GM19324 (cell line): ENCODE measurements at regions not wholly inside any gene's neighbourhood (a gene's known extent, or its start where the extent isn't known, plus 50 kb on each side); places are given as distances from the start of the nearest gene placed in this dataset.

ENCODE experiments used
- ATAC-seq: cut with Tn5 transposase; IDR thresholded peaks from one replicate; pipeline ENCODE4 v1.9.1; 2021; ENCODE audit warnings: mild to moderate bottlenecking, moderate library complexity; ENCODE audit not compliant: unreplicated experiment, low FRiP score

DNA sequence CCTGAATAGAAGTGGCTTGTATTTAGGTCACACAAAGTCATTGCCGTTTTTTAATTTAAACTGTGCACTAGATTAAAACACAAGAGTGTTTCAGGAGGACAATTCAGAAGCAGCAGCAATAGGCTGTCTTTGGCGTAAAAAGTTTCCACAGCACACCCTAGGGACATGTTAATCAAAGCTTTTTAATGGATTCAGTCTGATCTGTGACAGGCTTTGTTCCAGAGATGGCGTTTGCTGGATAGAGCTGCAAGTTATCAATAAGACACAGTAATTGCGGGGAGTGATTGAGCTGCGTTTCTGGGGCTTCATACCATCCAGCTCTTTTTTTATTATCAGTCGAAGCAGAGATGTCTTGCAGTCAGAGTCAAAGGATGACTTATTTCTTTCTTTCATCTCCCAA is 300.3 kb downstream of the ZNF608 start:
- ATAC-seq = no peak

DNA sequence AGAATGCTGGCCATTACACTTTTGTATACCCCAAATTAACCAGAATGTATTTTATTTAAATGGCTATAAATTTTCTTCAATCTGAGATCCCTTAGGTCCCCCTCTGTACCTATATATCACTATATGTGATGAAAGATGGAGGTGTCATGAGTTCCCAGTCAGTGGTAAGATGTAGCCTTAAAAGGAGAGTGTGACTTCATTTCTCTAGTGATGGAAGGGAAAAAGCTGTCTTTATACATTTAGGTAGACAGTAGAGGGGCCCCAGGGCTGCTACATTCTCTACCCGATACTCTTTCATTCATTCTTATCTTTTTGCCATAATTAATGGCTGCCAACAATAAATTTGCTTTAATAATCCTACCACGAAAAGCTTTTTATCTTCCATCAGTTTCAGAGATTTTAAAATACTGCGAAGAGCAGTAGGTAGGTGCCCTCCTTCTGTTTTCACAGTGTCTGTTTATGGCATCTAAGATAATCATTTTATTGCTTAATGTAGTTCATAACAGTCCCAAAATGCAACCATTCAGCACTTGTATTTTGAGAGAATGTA is 301.3 kb downstream of the ZNF608 start:
- ATAC-seq = no peak

DNA sequence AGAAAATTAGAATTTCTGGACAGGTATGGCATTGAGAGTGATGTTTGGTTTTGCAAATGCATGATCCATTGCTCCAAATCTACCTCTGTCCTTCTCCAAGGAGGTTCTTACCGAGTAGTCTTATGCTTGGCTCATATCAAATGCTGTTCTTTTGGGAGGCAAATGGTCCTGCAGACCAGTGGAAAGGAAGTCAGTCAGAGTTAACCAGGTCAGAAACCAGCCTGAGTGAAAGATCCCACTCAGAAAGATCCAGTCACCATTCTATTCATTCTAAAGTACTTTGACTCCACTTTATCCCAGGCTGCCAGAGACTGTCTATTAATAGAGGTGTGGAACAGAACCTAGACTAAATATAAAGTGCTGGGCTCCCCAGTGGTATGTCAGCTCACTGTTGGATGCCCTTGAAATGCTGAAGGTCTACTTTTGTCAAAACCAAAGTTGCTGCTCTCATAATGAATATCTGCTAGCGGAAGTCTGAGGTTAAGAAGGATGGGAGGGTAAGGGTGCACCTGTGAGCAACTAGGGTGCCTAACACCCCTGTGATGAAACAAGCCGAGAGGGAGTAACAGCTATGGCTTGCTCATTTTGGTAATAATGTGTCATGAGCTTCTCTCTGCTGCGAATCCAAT is 302.2 kb downstream of the ZNF608 start:
- peak; percentile 99 for ATAC-seq

DNA sequence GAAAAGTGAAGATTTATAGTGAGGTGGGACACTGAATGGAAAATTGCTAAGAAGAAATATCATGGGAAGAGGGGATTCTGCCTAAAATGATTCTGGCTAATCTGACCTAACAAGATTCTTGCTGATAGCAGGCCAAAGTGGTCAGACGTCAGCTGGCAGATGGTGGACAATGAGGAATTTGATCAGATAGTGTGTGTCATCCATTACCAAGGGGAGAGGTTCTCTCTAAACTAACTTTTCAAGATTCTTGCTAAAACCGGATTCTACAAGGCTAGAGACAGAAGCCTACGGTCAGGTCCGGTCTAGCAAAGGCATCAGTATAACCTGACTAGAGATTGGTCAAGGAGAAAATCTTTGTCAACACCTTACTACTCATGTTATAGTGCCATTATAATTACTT is 306.0 kb downstream of the ZNF608 start:
- no peak for ATAC-seq

DNA sequence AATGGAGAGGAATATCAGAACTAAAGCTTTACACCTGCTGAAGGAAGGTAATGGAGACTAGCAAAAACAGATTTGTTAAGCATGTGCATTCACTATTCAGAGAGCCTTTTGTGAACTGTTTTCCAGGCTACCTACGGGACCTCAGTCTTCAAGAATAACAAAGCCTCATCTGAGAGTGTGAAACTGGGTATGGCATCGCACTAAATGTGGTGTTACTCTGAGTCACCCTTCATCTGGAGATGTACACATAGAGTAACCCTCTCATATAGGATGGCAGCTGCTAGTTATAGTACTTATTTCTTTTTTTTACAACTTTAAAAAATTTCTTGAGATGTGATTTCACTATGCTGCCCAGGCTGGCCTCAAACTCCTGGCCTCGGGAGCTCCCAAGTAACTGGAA is 306.8 kb downstream of the ZNF608 start:
- no peak for ATAC-seq

DNA sequence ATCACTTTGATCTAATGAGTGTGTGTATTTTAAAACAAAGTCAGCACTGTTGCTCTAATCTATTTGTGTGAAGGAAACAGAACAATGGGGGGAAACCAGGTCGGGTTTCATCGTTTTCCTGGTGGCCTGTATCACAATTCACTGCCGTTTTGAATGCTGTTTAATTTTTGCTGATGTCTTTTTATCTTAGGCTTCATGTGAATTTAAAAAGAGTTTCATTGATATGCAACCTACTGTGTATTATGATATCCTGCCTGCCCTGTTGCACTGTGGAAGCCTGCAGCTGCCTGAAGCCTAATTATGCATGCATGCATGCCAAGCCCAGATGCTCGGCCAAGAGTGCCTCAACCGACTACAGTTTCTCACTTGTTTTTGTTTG is 307.5 kb downstream of the ZNF608 start:
- no peak for ATAC-seq

DNA sequence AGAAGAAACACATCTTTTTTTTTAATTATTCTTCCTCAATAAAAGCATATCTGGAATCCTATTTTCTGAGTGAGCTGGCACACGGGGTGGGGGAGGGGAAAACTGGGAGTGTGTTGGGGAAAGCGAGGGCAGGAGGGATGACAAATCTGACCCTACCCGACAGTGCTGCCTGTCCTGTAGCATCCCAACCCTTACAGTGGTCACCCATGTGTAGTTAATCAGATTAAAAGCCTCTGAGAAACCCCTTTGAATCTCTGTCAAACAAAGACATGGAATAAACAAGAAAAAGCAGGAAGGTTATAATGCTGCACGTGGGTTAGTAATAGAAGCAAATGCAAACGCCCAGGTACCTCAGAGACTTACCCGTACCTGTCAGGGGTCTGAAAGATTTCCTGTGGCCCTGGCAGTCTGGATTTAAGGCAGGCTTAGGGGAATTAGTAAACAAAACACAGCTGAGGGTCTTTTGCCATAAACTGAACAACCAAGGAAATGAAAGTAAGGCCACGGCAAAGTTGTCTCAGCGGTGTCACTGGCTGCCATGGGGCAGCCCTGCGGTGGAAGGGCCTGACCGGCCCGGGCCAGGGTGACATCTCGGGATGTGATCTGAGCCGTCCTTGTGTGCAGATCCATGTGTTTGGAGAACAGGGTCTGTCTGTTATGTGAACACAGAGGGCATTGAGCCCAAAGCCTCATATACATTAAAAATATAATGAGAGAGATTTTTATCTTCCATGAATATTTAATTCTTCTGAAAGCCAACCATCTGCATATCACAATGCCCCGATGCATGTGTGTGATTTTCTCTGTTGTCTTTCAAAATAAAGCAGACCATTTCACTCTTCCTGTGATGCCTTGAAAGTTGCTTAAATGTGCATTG is 308.2 kb downstream of the ZNF608 start:
- ATAC-seq = no peak

DNA sequence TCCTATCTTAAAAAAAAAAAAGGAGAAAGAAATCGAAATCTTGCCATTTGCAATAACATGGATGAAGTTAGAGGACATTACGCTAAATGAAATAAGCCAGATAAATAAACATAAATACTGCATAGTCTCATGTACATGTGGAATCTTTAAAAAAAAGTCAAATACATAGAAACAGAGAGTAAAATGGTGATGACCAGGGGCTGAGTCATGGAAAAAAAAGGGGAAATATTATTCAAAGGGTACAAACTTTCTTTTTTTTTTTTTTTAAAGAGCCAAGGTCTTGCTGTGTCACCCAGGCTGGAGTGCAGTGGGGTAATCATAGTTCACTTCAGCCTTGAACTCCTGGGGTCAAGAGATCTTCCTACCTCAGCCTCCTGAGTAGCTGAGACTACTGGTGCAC is 310.1 kb downstream of the ZNF608 start:
- ATAC-seq = no peak

DNA sequence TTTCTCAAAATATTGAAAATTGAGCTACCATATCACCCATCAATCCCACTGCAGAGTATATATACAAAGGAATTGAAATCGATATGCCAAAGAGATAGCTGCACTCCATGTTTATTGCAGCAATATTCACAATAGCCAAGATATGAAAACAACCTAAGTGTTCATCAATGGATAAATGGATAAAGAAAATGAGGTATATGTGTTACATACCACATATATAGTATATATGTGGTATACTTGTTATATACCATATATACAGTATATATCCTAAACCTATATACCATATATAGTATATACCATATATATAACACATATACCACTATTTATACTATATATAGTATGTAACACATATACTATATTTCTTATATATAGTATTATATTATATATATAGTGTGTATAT is 313.3 kb downstream of the ZNF608 start:
- no peak for ATAC-seq

DNA sequence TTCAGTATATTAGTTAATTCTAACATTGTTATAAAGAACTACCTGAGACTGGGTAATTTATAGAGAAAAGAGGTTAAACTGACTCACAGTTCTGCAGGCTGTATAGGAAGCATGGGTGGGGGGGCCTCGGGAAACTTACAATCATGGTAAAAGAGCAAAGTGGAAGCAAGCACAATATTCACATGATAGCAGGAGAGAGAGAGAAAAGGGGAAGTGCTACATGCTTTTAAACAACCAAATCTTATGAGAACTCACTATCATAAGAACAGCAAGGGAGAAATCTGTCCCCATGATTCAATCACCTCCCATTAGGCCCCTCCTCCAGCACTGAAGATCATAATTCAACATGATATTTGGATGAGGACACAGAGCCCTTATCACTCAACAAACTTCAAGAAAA is 324.9 kb downstream of the ZNF608 start:
- ATAC-seq = no peak

DNA sequence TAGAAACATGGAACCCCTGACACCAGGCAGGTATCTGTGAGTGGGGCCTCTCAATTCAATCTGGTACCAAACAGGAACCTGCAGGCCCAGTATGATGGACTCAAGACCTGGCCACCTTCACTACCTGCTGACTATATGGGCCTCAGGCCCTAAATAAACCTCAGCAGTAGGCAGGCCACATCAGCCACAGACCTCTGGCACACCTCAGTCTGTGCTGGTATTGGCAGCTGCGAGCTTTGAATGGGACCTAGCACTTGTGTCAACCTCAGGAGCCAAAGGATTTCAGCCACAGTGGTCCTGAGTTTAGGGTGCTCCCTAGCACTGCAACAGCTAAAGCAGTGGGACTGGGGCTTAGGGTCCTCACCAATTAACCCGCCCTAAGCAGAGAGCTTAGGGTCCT is 325.5 kb downstream of the ZNF608 start:
- ATAC-seq = no peak

DNA sequence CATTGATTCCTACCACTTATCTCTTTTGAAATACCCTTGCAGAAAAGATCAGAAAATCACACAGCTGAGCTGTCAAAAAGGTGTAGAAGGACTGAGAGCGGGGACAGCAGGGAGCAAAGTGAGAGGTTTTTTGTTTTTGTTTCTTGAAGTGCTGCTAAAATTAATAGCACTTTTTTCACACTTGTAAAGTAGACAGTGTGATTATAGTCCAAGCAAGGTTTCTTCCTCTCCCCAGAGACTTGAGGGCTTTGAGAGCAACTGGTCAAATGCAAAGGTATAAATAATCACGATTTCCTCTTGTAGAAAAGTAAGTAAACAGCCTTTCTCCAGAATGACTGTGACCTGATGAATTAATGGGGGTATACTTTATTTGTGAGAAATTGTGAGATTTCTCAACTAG is 326.9 kb downstream of the ZNF608 start:
- ATAC-seq = peak; percentile 67

DNA sequence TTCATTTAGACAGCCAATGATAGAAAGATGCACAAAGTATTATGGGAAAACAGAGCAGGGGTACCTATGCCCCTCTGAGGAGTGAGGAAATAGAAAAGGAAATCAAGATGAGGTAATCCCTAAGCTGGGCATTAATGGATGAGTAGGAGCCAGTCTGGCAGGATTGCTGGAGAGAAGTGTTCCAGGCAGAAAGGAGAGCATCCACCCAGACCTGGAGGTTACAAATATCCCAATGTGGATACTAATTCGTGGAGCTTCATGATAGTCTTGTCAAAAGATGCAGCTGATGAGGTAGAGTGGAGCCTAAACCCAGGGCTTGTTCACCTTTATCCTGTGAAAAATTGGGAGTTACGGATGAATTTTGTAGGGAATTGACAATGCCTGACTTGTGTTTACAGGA is 328.0 kb downstream of the ZNF608 start:
- no peak for ATAC-seq

DNA sequence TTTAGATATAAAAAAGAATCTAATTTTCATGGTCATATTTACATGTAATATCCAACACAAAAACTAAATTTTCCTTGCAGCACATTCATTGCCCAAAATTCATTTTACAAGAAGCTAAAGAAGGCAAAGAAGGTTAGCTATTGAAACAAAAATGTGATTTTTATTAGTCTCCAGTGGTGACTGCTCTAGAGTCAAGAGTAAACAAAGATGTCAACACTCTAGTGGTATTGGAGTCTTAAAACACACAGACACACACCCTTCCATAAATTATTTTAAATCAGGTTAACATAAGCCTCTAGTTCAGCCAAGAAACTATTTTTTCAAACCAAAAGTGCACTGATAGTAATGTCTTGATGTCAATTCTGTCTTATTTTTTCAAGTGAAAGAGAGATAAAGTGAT is 329.2 kb downstream of the ZNF608 start:
- ATAC-seq = no peak

DNA sequence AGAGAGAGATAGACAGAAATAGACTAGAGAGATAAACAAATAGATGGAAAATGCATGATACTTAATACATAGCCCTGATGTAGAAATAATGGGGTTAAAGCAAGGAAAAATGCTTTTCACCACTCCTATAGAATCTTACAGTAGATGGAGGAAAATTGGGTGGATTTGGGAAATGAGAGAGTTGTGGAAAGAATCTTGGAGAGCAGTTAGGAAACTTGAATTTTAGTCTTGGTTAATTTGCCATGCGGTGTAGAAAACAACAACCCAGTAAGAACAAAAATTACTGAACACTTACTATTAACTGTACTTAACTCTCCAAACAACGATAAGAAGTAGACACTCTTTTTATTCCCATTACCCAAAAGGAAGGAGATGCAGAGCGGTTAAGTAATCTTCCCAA is 329.8 kb downstream of the ZNF608 start:
- ATAC-seq = no peak

DNA sequence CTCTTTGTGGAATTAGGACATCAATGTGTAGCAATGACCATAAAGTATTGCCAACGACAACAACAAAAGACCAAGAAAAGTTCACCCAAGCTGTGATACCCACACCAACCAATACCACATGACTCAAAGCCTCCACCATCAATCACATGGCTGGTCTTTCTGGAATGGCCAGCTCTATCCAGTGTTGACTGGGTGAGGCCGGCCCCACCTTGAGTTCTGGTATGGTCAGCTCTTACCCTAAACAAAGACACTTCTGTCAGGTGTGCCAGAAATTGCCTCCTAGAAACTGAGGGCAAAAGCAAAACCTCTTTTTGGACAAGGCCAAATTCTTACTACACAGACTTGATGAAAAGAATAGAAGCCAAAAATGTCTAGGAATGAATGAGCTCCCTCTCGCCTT is 331.5 kb downstream of the ZNF608 start:
- ATAC-seq = no peak

DNA sequence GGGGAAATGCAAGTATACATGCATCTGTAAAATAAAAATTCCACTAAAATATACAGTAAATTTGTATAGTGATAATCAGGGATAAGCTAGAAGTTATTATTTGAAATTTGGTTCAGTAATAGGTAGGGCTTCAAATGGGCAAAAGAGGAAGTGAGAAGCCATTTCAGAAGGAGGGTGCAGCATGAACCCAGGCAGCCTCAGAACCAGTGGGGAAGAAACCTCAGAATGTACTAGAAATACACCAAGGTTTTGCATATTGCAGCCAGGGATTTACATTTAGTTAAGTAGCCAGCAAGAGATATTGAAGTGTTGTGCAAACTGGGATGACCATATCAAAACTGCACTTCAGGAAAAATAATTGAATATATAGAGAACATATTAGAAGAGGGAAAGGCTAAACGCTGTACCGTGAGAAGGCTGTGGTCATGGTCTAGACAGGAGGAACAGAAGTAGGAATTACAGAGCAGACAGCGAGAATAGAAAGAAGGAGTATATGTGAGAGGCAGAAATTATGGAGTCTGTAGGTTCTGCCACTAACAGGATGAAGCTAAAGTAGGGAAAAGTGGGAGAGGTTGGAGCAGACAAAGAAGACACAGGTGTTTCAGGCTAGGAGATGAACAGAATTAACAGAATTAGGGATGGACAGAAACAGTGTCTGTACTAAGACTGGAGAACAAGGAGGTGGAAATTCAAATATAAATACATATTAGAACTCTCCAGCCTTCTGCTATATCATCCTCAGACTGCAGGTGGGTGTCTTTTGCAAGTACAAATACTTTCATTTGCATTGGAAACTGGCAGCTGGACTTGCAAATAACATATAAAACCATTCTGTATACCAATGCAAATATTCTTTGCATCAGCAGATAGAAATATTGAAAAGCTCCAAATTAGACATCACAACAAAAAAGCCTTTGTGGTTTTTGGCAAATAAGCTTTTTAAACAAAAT is 335.6 kb downstream of the ZNF608 start:
- peak; percentile 86 for ATAC-seq

DNA sequence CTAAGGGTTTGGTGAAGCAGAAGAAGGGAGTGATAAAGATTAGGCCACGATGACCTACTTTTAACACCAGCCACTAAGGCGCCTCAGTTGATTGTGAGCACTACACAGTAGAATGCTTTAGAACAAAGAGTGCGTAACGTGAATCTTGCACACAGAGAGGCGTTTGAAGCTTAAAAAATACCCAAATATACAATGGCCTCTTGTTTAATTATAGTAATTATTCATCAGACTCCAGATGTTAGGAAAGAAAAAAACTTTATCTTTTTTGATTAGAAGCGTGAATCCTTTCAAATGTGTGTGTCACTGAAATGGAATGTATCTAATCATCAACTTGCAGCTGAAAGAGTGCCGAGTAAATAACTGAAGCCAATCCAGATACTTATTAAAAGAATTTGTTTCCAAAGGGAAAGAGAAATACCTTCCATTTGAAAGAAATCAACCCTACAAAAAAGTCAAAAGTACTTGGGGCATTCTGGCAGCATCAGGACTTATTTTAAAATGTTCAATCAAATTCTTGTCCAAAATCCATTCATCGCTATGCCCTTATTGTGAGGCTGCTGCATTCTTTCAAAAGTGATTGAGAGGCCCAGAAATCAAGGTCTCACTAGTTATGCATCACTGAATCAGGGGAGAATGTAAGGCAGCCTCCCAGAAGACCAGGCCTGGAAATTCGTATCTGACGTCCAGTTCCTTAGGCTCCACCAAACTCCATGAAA is 337.5 kb downstream of the ZNF608 start:
- ATAC-seq = no peak

DNA sequence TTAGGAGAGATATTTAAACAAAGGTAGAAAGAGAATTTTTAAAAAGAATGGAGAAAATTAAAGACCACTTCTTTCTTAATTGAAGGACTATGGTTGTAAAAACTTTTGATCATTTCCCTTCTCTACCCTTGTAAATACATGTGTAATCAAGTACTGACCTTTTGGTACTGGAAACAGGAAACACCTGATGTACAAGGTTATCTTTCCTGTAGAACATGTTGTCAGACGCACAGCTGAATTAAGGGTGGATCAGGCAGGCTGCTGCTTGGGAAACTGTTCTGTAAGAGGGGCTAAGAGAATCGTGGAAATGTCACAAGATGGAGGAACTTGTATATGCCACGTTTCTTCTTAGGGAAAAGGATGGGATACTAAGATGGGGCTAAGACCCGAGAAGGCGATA is 341.6 kb downstream of the ZNF608 start:
- no peak for ATAC-seq

DNA sequence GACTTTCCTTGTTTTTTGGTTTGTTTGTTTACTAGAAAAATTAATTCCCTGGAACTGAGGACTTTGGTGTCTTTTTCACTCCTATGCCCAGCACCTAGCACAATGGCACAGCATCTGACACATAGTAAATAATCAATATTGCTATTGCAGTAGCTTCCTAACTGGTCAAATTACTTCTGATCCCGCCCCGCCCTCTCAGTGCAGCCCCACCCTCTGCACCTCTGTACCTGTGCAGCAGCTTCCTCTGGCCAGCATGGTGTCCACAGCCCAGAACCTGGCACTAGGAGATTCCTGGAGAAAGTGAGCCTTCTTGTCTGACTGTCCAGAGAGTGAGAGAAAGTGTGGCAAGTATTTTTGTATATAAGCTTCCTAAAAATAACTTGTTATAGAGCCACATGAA is 343.2 kb downstream of the ZNF608 start:
- ATAC-seq = no peak
